ENCODE measurements at regions not wholly inside any gene's neighbourhood (a gene's known extent, or its start where the extent isn't known, plus 50 kb on each side); places are given as distances from the start of the nearest gene placed in this dataset.

- intact Hi-C loops (cut with DNase I), result no loop called here
These were observed 460.3 kb upstream of the IL12A start for GRCh38 chr3:159528251-159528895.

GRCh38 chr3:159532577-159532976 is 456.1 kb upstream of the IL12A start:
- intact Hi-C loops (cut with DNase I), result no loop called here

More at GRCh38 chr3:159528251-159528895, 460.3 kb upstream of the IL12A start:
- no peaks in the 10 kb centered on the region for H3K4me1 ChIP-seq
- H3K36me3 ChIP-seq, result no peaks in the 10 kb centered on the region
- no peaks in the 10 kb centered on the region for H3K9me3 ChIP-seq
- no peak overlapping the region for H3K4me3 ChIP-seq
- no peak for DNase-seq
- no peaks in the 10 kb centered on the region for H3K27me3 ChIP-seq
- H3K27ac ChIP-seq, result no peak overlapping the region
- TF ChIP-seq POLR2AphosphoS5 (IDR thresholded peaks at IDR 0.05), result no peak
- TF ChIP-seq EP300 (IDR thresholded peaks at IDR 0.05), result no peak
- no peak for TF ChIP-seq CTCF (IDR thresholded peaks at IDR 0.05)
- TF ChIP-seq POLR2A (IDR thresholded peaks at IDR 0.05), result no peak
- WGBS, 2 donors, result 70 to 79% methylated on average over 9 of the region's 9 CpGs

GRCh38 chr3:159534496-159534895 is 454.1 kb upstream of the IL12A start:
- DNase-seq, result no peak
- Histone ChIP-seq H3K4me3 (no peak overlapping the region), H3K4me1 (peaks cover 0 to 7% (median 0%) of the 10 kb centered on the region in 4 donors), H3K36me3 (no peaks in the 10 kb centered on the region), H3K9me3 (no peaks in the 10 kb centered on the region), H3K27ac (no peak overlapping the region), H3K27me3 (no peaks in the 10 kb centered on the region)
- no peak for TF ChIP-seq CTCF (IDR thresholded peaks at IDR 0.05)
- no peak for TF ChIP-seq EP300 (IDR thresholded peaks at IDR 0.05)
- no peak for TF ChIP-seq POLR2AphosphoS5 (IDR thresholded peaks at IDR 0.05)
- TF ChIP-seq POLR2A (IDR thresholded peaks at IDR 0.05), result no peak
- intact Hi-C loops (cut with DNase I), result no loop called here
- 55 to 57% methylated on average over 3 of the region's 3 CpGs for whole genome bisulfite sequencing, 2 donors

More at GRCh38 chr3:159532577-159532976, 456.1 kb upstream of the IL12A start:
- H3K9me3 ChIP-seq, result no peaks in the 10 kb centered on the region
- no peak overlapping the region for H3K4me3 ChIP-seq
- DNase-seq, result no peak
- no peaks in the 10 kb centered on the region for H3K27me3 ChIP-seq
- TF ChIP-seq CTCF (IDR thresholded peaks at IDR 0.05) (no peak), POLR2AphosphoS5 (IDR thresholded peaks at IDR 0.05) (no peak), EP300 (IDR thresholded peaks at IDR 0.05) (no peak), POLR2A (IDR thresholded peaks at IDR 0.05) (no peak)
- no peaks in the 10 kb centered on the region for H3K36me3 ChIP-seq
- no peak overlapping the region for H3K27ac ChIP-seq
- peaks cover 0 to 7% (median 0%) of the 10 kb centered on the region in 4 donors for H3K4me1 ChIP-seq

- no peak for TF ChIP-seq POLR2AphosphoS5 (IDR thresholded peaks at IDR 0.05)
- no peak for TF ChIP-seq POLR2A (IDR thresholded peaks at IDR 0.05)
- no peak for TF ChIP-seq CTCF (IDR thresholded peaks at IDR 0.05)
- TF ChIP-seq EP300 (IDR thresholded peaks at IDR 0.05), result no peak
- no peak overlapping the region for H3K4me3 ChIP-seq
- DNase-seq, result no peak
- 58 to 89% methylated on average over 1 of the region's 1 CpG for WGBS, 2 donors
- H3K4me1 ChIP-seq, result peaks cover 0 to 7% (median 0%) of the 10 kb centered on the region in 4 donors
- H3K27ac ChIP-seq, result no peak overlapping the region
- H3K36me3 ChIP-seq, result no peaks in the 10 kb centered on the region
- no peaks in the 10 kb centered on the region for H3K9me3 ChIP-seq
- no peaks in the 10 kb centered on the region for H3K27me3 ChIP-seq
- intact Hi-C loops (cut with DNase I), result no loop called here
These were observed 451.8 kb upstream of the IL12A start for GRCh38 chr3:159536876-159537275.

GRCh38 chr3:159538507-159538906 is 450.1 kb upstream of the IL12A start:
- 16 to 70% methylated on average over 1 of the region's 1 CpG for WGBS, 2 donors
- no peak for DNase-seq

More at GRCh38 chr3:159538507-159538906, 450.1 kb upstream of the IL12A start:
- Histone ChIP-seq H3K27me3 (no peaks in the 10 kb centered on the region), H3K4me3 (no peak overlapping the region), H3K4me1 (peaks cover 0 to 7% (median 0%) of the 10 kb centered on the region in 4 donors), H3K36me3 (no peaks in the 10 kb centered on the region), H3K9me3 (no peaks in the 10 kb centered on the region), H3K27ac (no peak overlapping the region)
- intact Hi-C loops (cut with DNase I), result no loop called here
- TF ChIP-seq CTCF (IDR thresholded peaks at IDR 0.05) (no peak), POLR2A (IDR thresholded peaks at IDR 0.05) (no peak), EP300 (IDR thresholded peaks at IDR 0.05) (no peak), POLR2AphosphoS5 (IDR thresholded peaks at IDR 0.05) (no peak)
